DOHH2 (cell line): ENCODE measurements at regions not wholly inside any gene's neighbourhood (a gene's known extent, or its start where the extent isn't known, plus 50 kb on each side); places are given as distances from the start of the nearest gene placed in this dataset.

Experiments used
- H3F3A ChIP-seq: fragments of 200-600 bp; sonication (generic), shearing (Covaris generic); 2 replicates; pipeline ENCODE4 v1.6.0; 2016; ENCODE audit warnings: antibody characterized with exemption, mild to moderate bottlenecking; ENCODE audit not compliant: control insufficient read depth, insufficient read depth
- H3K27ac ChIP-seq: fragments of 200-600 bp; sonication (generic); 2 replicates; pipeline ENCODE4 v1.5.1; 2014; ENCODE audit warnings: low read depth, mild to moderate bottlenecking, low read length, moderate library complexity
- H3K27me3 ChIP-seq: fragments of 200-600 bp; sonication (generic); 2 replicates; pipeline ENCODE4 v1.6.1; 2014; ENCODE audit warnings: mild to moderate bottlenecking, low read length, mixed read lengths; ENCODE audit not compliant: control insufficient read depth
- H3K36me3 ChIP-seq: fragments of 200-600 bp; sonication (generic); 2 replicates; pipeline ENCODE4 v1.6.1; 2014; ENCODE audit warnings: mild to moderate bottlenecking, low read length, moderate library complexity, mixed read lengths; ENCODE audit not compliant: control insufficient read depth
- H3K4me1 ChIP-seq: fragments of 200-600 bp; sonication (generic); 2 replicates; pipeline ENCODE4 v1.6.1; 2014; ENCODE audit warnings: mild to moderate bottlenecking, low read length, mixed read lengths; ENCODE audit not compliant: control insufficient read depth
- H3K4me2 ChIP-seq: fragments of 200-600 bp; sonication (generic); 2 replicates; pipeline ENCODE4 v1.6.0; 2014; ENCODE audit warnings: mild to moderate bottlenecking, low read length, moderate library complexity
- H3K4me3 ChIP-seq: fragments of 200-600 bp; sonication (generic); 2 replicates; pipeline ENCODE4 v1.5.1; 2014; ENCODE audit warnings: mild to moderate bottlenecking, low read length, mixed read lengths
- H3K79me2 ChIP-seq: fragments of 200-600 bp; sonication (generic); 2 replicates; pipeline ENCODE4 v1.6.1; 2014; ENCODE audit warnings: mild to moderate bottlenecking, low read length, mixed read lengths; ENCODE audit not compliant: control insufficient read depth
- H3K9me2 ChIP-seq: fragments of 200-600 bp; sonication (generic); replicated peaks from 2 replicates; pipeline ENCODE4 v1.6.1; 2014; ENCODE audit warnings: mild to moderate bottlenecking, low read length, mixed read lengths; ENCODE audit not compliant: control insufficient read depth
- H3K9me3 ChIP-seq: fragments of 200-600 bp; sonication (generic); 2 replicates; pipeline ENCODE4 v1.6.1; 2014; ENCODE audit warnings: antibody characterized with exemption, low read length, mixed read lengths; ENCODE audit not compliant: control insufficient read depth, insufficient read depth
- H4K20me1 ChIP-seq: fragments of 200-600 bp; sonication (generic); 2 replicates; pipeline ENCODE4 v1.6.0; 2014; ENCODE audit warnings: low read depth, mild to moderate bottlenecking, antibody characterized with exemption, low read length, moderate library complexity; ENCODE audit not compliant: control insufficient read depth, insufficient read depth
- EZH2phosphoT487 ChIP-seq: fragments of 200-600 bp; sonication (generic); IDR thresholded peaks from 2 replicates; pipeline ENCODE4 v1.6.1; 2017; ENCODE audit warnings: borderline replicate concordance, mild to moderate bottlenecking, antibody characterized with exemption, low read length, moderate library complexity, mixed read lengths
- TF ChIP-seq, protein P1 (sequence below): fragments of 200-600 bp; sonication (generic); IDR thresholded peaks from one replicate; pipeline ENCODE4 v1.5.1; 2014; ENCODE audit warnings: antibody characterized with exemption, mild to moderate bottlenecking, low read depth, low read length; ENCODE audit not compliant: poor library complexity, severe bottlenecking

DNA sequence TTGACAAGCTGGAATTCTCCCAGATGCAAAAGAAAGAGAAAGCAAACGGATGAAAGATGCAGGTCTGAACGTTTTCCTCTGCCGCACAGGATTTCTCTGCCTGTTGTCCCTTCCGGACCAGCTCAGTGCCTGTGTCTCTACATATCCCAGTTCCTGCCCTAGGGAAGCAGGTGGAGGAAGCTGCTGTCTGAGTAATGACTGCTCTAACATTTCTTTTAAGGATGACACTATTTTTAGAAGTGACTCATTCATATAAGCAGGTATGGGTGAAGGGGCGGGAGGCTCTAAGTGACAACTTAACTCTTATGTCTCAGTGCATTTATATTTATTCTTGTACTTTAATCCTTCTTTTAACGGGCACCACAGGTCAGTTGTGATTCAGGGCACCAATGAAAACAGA is 128.8 kb downstream of the SLC24A2 start:
- H3K79me2 ChIP-seq: no peaks in the 10 kb centered on the region
- H3K9me2 ChIP-seq: no peaks in the 10 kb centered on the region
- no peak overlapping the region for H3K4me2 ChIP-seq
- no peaks in the 10 kb centered on the region for H3K9me3 ChIP-seq
- H3K27me3 ChIP-seq: peaks cover 3% of the 10 kb centered on the region; the same call in 1 of the 2 replicates
- H3K4me1 ChIP-seq: no peaks in the 10 kb centered on the region
- H3K36me3 ChIP-seq: no peaks in the 10 kb centered on the region
- H3F3A ChIP-seq: no peaks in the 10 kb centered on the region
- TF ChIP-seq EZH2phosphoT487: no peak
- TF ChIP-seq, protein P1, sequence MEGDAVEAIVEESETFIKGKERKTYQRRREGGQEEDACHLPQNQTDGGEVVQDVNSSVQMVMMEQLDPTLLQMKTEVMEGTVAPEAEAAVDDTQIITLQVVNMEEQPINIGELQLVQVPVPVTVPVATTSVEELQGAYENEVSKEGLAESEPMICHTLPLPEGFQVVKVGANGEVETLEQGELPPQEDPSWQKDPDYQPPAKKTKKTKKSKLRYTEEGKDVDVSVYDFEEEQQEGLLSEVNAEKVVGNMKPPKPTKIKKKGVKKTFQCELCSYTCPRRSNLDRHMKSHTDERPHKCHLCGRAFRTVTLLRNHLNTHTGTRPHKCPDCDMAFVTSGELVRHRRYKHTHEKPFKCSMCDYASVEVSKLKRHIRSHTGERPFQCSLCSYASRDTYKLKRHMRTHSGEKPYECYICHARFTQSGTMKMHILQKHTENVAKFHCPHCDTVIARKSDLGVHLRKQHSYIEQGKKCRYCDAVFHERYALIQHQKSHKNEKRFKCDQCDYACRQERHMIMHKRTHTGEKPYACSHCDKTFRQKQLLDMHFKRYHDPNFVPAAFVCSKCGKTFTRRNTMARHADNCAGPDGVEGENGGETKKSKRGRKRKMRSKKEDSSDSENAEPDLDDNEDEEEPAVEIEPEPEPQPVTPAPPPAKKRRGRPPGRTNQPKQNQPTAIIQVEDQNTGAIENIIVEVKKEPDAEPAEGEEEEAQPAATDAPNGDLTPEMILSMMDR: no peak
- no peaks in the 10 kb centered on the region for H4K20me1 ChIP-seq
- no peak overlapping the region for H3K4me3 ChIP-seq
- no peak overlapping the region for H3K27ac ChIP-seq

DNA sequence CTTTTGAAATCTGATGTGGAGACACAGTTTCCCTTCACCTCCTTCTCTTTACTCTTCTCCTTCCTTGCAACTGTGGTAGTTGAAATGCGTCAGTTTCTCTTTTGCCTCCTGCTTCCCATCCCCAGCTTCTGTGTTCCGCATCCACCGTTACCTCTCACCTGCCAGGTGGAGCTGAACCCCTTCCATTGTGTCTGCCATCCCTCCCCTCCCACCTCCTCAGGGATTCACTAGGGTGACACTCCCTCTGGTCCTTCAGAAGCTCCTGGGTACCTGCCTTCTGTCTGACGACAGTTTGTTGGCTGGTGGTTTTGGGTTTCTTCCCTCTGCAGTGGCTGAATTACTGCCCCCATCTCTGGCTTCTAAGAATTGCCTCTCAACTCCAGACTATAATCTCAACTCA is 132.1 kb downstream of the SLC24A2 start:
- TF ChIP-seq EZH2phosphoT487: no peak
- TF ChIP-seq, protein P1: no peak
- Histone ChIP-seq H3F3A (no peaks in the 10 kb centered on the region), H3K27me3 (0 out of 2 replicates have a peak, but pooled peaks cover 3% of the 10 kb centered on the region), H3K27ac (no peak overlapping the region), H3K36me3 (no peaks in the 10 kb centered on the region), H3K9me3 (no peaks in the 10 kb centered on the region), H3K9me2 (no peaks in the 10 kb centered on the region), H3K4me2 (no peak overlapping the region), H3K79me2 (no peaks in the 10 kb centered on the region), H4K20me1 (no peaks in the 10 kb centered on the region), H3K4me3 (no peak overlapping the region), H3K4me1 (no peaks in the 10 kb centered on the region)

DNA sequence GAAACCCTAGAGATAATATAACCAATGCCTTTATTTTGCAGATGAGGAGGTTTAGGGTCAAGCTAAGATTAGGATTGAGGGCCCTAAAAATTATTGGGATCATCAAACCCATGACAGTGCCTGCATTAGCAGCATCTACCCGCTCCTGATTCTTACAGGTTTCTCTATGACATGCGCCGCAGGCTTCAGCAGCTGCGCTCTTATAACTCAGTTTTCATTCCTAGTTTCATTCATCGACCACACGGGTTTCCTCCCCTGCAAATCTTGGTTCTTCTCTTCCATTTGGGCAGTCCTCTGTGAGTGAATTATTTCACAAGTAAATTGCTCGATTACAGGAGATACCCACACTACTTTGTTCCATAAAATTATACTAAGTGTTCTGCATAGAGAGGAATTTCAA is 137.2 kb downstream of the SLC24A2 start:
- no peaks in the 10 kb centered on the region for H3K4me1 ChIP-seq
- H3F3A ChIP-seq: no peaks in the 10 kb centered on the region
- H3K4me2 ChIP-seq: no peak overlapping the region
- H3K9me3 ChIP-seq: no peaks in the 10 kb centered on the region
- TF ChIP-seq, protein P1: no peak
- no peak for TF ChIP-seq EZH2phosphoT487
- no peaks in the 10 kb centered on the region for H4K20me1 ChIP-seq
- H3K27me3 ChIP-seq: no peaks in the 10 kb centered on the region
- no peak overlapping the region for H3K4me3 ChIP-seq
- no peak overlapping the region for H3K27ac ChIP-seq
- no peaks in the 10 kb centered on the region for H3K36me3 ChIP-seq
- H3K79me2 ChIP-seq: no peaks in the 10 kb centered on the region
- H3K9me2 ChIP-seq: no peaks in the 10 kb centered on the region

DNA sequence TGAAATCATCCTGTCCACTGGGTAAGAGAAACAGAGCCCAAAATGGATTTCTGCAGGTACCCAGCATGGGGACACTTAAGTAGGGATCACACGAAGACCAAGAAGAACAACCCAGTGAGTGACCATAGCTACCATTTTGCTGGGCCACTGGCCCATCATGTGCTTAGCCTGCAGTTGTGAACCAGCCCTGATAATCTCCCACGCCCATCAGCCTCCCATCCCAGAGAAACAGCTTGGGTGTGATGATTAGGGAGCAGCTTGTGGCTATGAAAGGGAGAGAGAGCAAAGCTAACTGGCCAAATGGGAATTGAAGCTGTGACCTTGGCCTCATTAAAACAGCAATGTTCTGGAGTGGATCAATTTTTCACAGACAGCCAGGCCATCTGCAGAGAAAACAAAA is 138.5 kb downstream of the SLC24A2 start:
- no peak for TF ChIP-seq EZH2phosphoT487
- TF ChIP-seq, protein P1: no peak
- Histone ChIP-seq H3K4me1 (no peaks in the 10 kb centered on the region), H3F3A (no peaks in the 10 kb centered on the region), H3K4me2 (no peak overlapping the region), H3K9me2 (no peaks in the 10 kb centered on the region), H3K36me3 (no peaks in the 10 kb centered on the region), H4K20me1 (no peaks in the 10 kb centered on the region), H3K9me3 (no peaks in the 10 kb centered on the region), H3K27me3 (no peaks in the 10 kb centered on the region), H3K79me2 (no peaks in the 10 kb centered on the region), H3K27ac (no peak overlapping the region), H3K4me3 (no peak overlapping the region)
